GM10266 (cell line): ENCODE measurements at regions not wholly inside any gene's neighbourhood (a gene's known extent, or its start where the extent isn't known, plus 50 kb on each side); places are given as distances from the start of the nearest gene placed in this dataset.

Experiments
- DNase-seq: peaks from one replicate; pipeline ENCODE4 v3.0.0; 2012; ENCODE audit errors: extremely low spot score
- TF ChIP-seq, protein P1 (sequence below): IDR thresholded peaks from 2 replicates; pipeline ENCODE4 v1.5.1; 2012; ENCODE audit warnings: mild to moderate bottlenecking, low read depth; ENCODE audit not compliant: control insufficient read depth, insufficient read depth; ENCODE audit errors: missing control alignments

DNA sequence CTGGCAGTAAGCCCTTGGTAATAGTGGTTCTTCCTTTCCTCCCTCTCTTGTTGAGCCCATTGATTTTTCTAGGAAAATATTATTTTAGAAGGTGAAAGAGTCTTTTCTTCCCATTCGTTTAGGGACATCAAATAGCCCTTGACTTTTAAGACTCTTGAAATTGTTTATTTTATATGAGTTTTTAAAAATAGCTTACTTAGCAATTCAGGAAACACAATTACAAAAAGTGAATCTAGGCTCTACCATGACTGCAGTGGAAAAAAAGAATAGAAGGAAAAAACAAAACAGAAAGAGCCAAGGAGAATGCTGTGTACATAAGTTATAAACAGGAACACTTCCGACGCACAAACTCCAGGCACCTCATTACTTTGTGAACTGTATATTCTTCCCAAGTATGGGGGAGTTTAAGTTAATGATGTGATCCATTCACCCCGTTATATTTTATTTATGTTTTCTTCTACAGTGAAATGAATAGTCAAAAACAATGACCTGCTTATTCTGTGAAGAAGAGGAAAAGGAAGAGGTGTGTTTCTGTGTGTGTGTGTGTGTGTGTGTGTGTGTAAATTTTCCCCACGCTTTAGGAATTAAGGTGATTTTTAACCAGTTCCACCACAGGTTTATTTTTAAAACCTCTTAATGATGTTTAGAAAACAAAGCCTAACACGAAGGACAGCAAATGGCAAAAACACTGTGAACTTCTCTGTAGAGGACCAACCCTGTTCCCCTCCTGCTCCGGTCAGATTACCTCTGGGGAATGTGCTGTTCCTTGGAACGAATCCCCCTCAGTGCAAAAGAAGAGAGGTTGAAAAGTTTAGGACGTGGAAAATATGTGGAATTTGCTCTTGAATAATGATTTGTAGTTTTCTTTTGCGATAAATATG lies 266.3 kb downstream of the KLF5 start:
- TF ChIP-seq, protein P1, sequence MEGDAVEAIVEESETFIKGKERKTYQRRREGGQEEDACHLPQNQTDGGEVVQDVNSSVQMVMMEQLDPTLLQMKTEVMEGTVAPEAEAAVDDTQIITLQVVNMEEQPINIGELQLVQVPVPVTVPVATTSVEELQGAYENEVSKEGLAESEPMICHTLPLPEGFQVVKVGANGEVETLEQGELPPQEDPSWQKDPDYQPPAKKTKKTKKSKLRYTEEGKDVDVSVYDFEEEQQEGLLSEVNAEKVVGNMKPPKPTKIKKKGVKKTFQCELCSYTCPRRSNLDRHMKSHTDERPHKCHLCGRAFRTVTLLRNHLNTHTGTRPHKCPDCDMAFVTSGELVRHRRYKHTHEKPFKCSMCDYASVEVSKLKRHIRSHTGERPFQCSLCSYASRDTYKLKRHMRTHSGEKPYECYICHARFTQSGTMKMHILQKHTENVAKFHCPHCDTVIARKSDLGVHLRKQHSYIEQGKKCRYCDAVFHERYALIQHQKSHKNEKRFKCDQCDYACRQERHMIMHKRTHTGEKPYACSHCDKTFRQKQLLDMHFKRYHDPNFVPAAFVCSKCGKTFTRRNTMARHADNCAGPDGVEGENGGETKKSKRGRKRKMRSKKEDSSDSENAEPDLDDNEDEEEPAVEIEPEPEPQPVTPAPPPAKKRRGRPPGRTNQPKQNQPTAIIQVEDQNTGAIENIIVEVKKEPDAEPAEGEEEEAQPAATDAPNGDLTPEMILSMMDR, result no peak
- DNase-seq, result no peak

DNA sequence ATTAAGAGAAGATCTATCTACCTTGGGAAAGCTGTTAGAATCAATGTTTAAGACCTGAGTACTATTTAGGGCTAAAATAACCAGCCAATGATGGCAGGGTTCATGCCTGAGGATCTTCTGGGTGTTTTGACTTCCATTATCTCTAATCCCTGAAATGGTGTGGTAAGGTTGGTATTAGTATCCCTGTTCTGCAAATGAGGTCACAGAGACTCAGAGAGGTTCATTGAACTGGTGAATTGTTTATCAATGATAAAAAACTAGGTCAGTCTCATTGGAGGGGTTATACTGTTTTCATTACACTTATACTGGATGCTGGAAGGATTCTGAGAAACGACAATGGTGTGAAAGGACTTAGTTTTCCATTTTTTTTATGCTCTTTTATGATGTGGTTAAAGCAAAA lies 264.8 kb downstream of the KLF5 start:
- DNase-seq, result no peak
- TF ChIP-seq, protein P1, result no peak

- TF ChIP-seq, protein P1, result no peak
- no peak for DNase-seq
These were observed 262.2 kb downstream of the KLF5 start for GRCh38 chr13:73321043-73321442.

- TF ChIP-seq, protein P1, result no peak
- no peak for DNase-seq
These were observed 258.3 kb downstream of the KLF5 start for GRCh38 chr13:73317140-73317539.

DNA sequence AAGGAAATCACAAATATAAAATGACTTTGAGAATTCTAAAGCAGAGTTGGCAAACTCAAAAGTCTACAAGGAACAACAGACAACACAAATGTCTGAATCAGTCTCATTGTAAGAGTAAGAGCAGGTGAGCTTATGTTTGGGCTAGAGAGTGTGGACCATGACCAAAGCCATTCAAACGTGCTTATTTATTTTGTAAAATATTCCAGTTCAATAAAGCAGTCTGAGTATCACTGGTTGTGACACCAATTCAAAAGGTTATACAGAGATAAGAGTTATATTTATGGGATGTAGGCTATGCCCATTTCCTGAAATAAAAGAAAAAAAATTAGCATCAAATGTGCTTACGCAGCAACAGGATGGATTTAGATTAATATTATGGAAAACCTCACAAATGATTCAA lies 251.6 kb downstream of the KLF5 start:
- DNase-seq, result no peak
- TF ChIP-seq, protein P1, result no peak

DNA sequence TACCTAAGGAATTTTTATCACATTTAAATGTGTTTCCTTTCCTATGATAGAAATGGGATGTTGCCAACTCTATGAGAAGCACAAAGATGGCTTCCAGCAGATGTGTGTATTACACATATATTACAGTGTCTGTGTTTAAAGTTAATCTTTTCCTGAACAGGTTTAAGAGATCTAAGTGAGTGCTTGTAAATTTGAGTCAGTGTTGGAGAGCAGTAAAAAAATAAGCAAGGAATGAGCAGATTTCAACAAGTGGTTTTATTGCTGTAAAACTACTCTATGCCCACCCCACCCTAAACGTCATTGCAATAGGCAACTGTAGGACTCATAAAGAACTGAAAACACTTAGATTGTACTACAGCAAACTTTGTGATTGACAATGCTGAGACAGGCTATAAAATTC lies 248.7 kb downstream of the KLF5 start:
- DNase-seq, result no peak
- TF ChIP-seq, protein P1, result no peak

DNA sequence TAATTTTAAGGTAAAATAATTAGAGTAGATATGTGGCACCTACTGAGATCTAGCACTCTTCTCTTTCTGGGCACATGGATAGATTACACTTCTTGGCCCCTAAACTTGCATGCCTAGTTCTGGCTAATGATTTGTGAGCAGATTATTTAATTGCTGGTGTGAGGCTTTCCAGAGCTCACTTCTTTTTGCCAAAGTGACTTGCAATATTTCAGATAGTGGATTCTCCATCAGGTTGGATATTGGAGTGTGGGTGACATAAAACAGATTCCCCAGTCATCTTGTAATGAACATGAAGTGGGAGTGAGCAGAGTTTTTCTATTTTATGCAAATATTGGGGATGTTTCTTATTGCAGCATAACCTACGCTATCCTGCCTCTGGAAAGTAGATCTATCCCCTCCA lies 247.9 kb downstream of the KLF5 start:
- TF ChIP-seq, protein P1, result no peak
- DNase-seq, result no peak
